DMS53 treated with DMSO at 0.1 percent for 48 hours (cell line): ENCODE measurements at regions not wholly inside any gene's neighbourhood (a gene's known extent, or its start where the extent isn't known, plus 50 kb on each side); places are given as distances from the start of the nearest gene placed in this dataset.

Experiments used
- DNase-seq: peaks from one replicate; lab custom pipeline; 2025; ENCODE audit not compliant: unreplicated experiment; lab: John Stamatoyannopoulos, UW

- no peak for DNase-seq
Measured at GRCh38 chr2:43057742-43058725, 168.4 kb downstream of the ZFP36L2 start.

- no peak for DNase-seq
Measured at GRCh38 chr2:43057026-43057741, 169.2 kb downstream of the ZFP36L2 start.

- DNase-seq, result no peak
Measured at GRCh38 chr2:43055985-43056384, 170.4 kb downstream of the ZFP36L2 start.

- DNase-seq, result no peak
Measured at GRCh38 chr2:43055086-43055912, 171.1 kb downstream of the ZFP36L2 start.

GRCh38 chr2:43054367-43054766 is 172.0 kb downstream of the ZFP36L2 start:
- no peak for DNase-seq

- DNase-seq, result no peak
Measured at GRCh38 chr2:43052944-43053306, 173.5 kb downstream of the ZFP36L2 start.

GRCh38 chr2:43052204-43052943 is 174.0 kb downstream of the ZFP36L2 start:
- no peak for DNase-seq

- no peak for DNase-seq
Measured at GRCh38 chr2:43051338-43051737, 175.1 kb downstream of the ZFP36L2 start.

GRCh38 chr2:43050866-43051265 is 175.5 kb downstream of the ZFP36L2 start:
- DNase-seq, result no peak

GRCh38 chr2:43049836-43050801 is 176.3 kb downstream of the ZFP36L2 start:
- no peak for DNase-seq

GRCh38 chr2:43047187-43047780 is 179.1 kb downstream of the ZFP36L2 start:
- no peak for DNase-seq

GRCh38 chr2:43045866-43046265 is 180.5 kb downstream of the ZFP36L2 start:
- DNase-seq, result no peak

GRCh38 chr2:43044093-43044681 is 182.2 kb downstream of the ZFP36L2 start:
- DNase-seq, result no peak

GRCh38 chr2:43043553-43043870 is 182.9 kb downstream of the ZFP36L2 start:
- DNase-seq, result no peak

- DNase-seq, result no peak
Measured at GRCh38 chr2:43041661-43042360, 184.6 kb downstream of the ZFP36L2 start.

- no peak for DNase-seq
Measured at GRCh38 chr2:43041173-43041591, 185.2 kb downstream of the ZFP36L2 start.

GRCh38 chr2:43040084-43040854 is 186.1 kb downstream of the ZFP36L2 start:
- no peak for DNase-seq
